ENCODE measurements at regions not wholly inside any gene's neighbourhood (a gene's known extent, or its start where the extent isn't known, plus 50 kb on each side); places are given as distances from the start of the nearest gene placed in this dataset.

- TF ChIP-seq, protein P1, sequence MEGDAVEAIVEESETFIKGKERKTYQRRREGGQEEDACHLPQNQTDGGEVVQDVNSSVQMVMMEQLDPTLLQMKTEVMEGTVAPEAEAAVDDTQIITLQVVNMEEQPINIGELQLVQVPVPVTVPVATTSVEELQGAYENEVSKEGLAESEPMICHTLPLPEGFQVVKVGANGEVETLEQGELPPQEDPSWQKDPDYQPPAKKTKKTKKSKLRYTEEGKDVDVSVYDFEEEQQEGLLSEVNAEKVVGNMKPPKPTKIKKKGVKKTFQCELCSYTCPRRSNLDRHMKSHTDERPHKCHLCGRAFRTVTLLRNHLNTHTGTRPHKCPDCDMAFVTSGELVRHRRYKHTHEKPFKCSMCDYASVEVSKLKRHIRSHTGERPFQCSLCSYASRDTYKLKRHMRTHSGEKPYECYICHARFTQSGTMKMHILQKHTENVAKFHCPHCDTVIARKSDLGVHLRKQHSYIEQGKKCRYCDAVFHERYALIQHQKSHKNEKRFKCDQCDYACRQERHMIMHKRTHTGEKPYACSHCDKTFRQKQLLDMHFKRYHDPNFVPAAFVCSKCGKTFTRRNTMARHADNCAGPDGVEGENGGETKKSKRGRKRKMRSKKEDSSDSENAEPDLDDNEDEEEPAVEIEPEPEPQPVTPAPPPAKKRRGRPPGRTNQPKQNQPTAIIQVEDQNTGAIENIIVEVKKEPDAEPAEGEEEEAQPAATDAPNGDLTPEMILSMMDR (IDR thresholded peaks at IDR 0.05; ENCODE audit: poor library complexity): no peak
- no peak for TF ChIP-seq EZH2phosphoT487 (IDR thresholded peaks at IDR 0.05; ENCODE audit: low read depth, severe bottlenecking, unreplicated experiment)
- no peak for TF ChIP-seq EZH2 (IDR thresholded peaks at IDR 0.05; ENCODE audit: borderline replicate concordance)
Measured at GRCh38 chr1:42033629-42034028, 114.9 kb upstream of the HIVEP3 start.

Data from hepatocyte (in vitro differentiated cells).